ENCODE measurements at regions not wholly inside any gene's neighbourhood (a gene's known extent, or its start where the extent isn't known, plus 50 kb on each side); places are given as distances from the start of the nearest gene placed in this dataset.

GRCh38 chr2:7145707-7146106 is 228.5 kb downstream of the RNF144A start:
- H3K4me2 ChIP-seq, result no peak overlapping the region

DNA sequence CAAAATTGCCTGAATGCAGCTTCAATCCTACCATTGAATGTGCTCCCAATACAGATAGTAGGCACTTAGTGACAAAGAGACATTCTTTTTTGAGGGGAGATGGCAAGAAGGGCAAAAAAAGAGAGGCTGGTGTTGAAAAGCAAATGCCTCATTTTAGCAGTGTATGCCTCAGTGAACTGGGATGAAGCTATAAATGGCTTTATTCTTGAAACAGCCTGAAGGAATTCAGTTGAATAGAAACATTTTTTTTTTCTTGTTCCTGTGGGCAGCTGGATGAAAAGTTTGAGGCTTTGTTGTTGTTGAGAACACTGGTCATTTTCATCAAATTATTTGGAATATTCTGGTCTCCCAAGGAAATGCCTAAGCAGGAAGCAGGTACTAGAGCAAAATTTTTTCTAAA is 228.9 kb downstream of the RNF144A start:
- Histone ChIP-seq H3K4me2 (no peak overlapping the region), H3K4me3 (no peak overlapping the region), H3K27ac (no peak overlapping the region), H3K9me3 (peaks cover 17% of the 10 kb centered on the region), H3K4me1 (no peaks in the 10 kb centered on the region)
- no peak for DNase-seq (ENCODE audit: low read depth in 1 of 2, low spot score in 1 of 2)
- FAIRE-seq, result no peak
- CTCF ChIA-PET, result no interaction called here
- POLR2A ChIA-PET, result no interaction called here
- TF ChIP-seq E2F6 (IDR thresholded peaks at IDR 0.05; ENCODE audit: borderline replicate concordance, low read depth) (no peak), HDAC2 (IDR thresholded peaks at IDR 0.05) (no peak), GATA3 (IDR thresholded peaks at IDR 0.05; ENCODE audit: borderline replicate concordance) (no peak), TFCP2L1 (CRISPR knock-in tag; IDR thresholded peaks at IDR 0.05) (no peak), CBX2 (IDR thresholded peaks at IDR 0.05; ENCODE audit: borderline replicate concordance, low read depth) (no peak)
- TF ChIP-seq, protein P1, sequence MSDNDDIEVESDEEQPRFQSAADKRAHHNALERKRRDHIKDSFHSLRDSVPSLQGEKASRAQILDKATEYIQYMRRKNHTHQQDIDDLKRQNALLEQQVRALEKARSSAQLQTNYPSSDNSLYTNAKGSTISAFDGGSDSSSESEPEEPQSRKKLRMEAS (IDR thresholded peaks at IDR 0.05), result no peak
- ATAC-seq, result no peak

More at GRCh38 chr2:7145707-7146106, 228.5 kb downstream of the RNF144A start:
- Histone ChIP-seq H3K4me1 (no peaks in the 10 kb centered on the region), H3K27ac (no peak overlapping the region), H3K4me3 (no peak overlapping the region), H3K9me3 (peaks cover 17% of the 10 kb centered on the region)
- POLR2A ChIA-PET, result no interaction called here
- FAIRE-seq (no peak), ATAC-seq (no peak), DNase-seq (ENCODE audit: low read depth in 1 of 2, low spot score in 1 of 2) (no peak)
- TF ChIP-seq KDM1A (IDR thresholded peaks at IDR 0.05; ENCODE audit: low read depth), result no peak
- no peak for TF ChIP-seq ZC3H11A (IDR thresholded peaks at IDR 0.05)
- no peak for TF ChIP-seq NR3C1 (IDR thresholded peaks at IDR 0.05)
- TF ChIP-seq, protein P1 (IDR thresholded peaks at IDR 0.05), result no peak
- TF ChIP-seq ATOH8 (CRISPR knock-in tag; IDR thresholded peaks at IDR 0.05; ENCODE audit: low read depth), result no peak
- TF ChIP-seq SMC3 (IDR thresholded peaks at IDR 0.05), result no peak
- TF ChIP-seq PHF8 (IDR thresholded peaks at IDR 0.05; ENCODE audit: borderline replicate concordance, low read depth), result no peak
- TF ChIP-seq, protein P2, sequence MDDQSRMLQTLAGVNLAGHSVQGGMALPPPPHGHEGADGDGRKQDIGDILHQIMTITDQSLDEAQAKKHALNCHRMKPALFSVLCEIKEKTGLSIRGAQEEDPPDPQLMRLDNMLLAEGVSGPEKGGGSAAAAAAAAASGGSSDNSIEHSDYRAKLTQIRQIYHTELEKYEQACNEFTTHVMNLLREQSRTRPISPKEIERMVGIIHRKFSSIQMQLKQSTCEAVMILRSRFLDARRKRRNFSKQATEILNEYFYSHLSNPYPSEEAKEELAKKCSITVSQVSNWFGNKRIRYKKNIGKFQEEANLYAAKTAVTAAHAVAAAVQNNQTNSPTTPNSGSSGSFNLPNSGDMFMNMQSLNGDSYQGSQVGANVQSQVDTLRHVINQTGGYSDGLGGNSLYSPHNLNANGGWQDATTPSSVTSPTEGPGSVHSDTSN (IDR thresholded peaks at IDR 0.05), result no peak
- no peak for TF ChIP-seq HOXB13 (CRISPR knock-in tag; IDR thresholded peaks at IDR 0.05; ENCODE audit: low read depth)
- TF ChIP-seq EHF (CRISPR knock-in tag; IDR thresholded peaks at IDR 0.05), result no peak
- CTCF ChIA-PET, result no interaction called here

GRCh38 chr2:7154656-7155055 is 237.4 kb downstream of the RNF144A start:
- CTCF ChIA-PET, result interaction anchor here (1.0 to 1.6 kb wide), 2 partner anchors 14 to 48 kb away, joined by 3 to 5 read pairs; no protein-coding TSS in a partner anchor
- ATAC-seq (no peak), DNase-seq (ENCODE audit: low read depth in 1 of 2, low spot score in 1 of 2) (no peak), FAIRE-seq (no peak)
- POLR2A ChIA-PET, result no interaction called here
- no peak overlapping the region for H3K4me3 ChIP-seq
- H3K4me2 ChIP-seq, result no peak overlapping the region
- peaks cover 3% of the 10 kb centered on the region; the same call in 1 of the 3 replicates for H3K9me3 ChIP-seq
- no peaks in the 10 kb centered on the region for H3K4me1 ChIP-seq
- no peak overlapping the region for H3K27ac ChIP-seq
- WGBS (ENCODE audit: missing lambda C conversion rate), result 13% methylated on average over 1 of the region's 1 CpG
- TF ChIP-seq NR3C1 (IDR thresholded peaks at IDR 0.05), result no peak
- no peak for TF ChIP-seq ZNF302 (CRISPR knock-in tag; IDR thresholded peaks at IDR 0.05)
- TF ChIP-seq ESRRA (IDR thresholded peaks at IDR 0.05; ENCODE audit: borderline replicate concordance, low read length), result no peak
- no peak for TF ChIP-seq JUNB (IDR thresholded peaks at IDR 0.05)
- TF ChIP-seq RARB (CRISPR knock-in tag; IDR thresholded peaks at IDR 0.05), result no peak

DNA sequence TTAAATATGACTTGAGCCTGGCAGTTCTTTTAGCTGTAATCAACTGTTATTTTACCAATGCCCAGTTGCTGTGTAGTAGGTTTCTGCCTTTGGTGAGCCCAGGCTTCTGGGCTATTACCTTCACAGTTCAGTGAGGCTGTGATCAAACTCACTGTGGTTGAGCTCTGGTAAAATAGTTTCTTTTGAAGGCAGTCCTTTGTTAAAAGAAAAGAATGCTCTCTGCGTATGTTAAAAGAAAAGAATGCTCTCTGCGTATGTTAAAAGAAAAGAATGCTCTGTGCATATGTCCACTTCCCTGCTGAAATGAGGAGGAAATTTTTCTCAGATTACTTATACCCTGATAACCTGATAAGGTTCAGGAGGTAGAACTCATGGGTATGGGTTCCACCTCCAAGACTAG is 244.3 kb downstream of the RNF144A start:
- POLR2A ChIA-PET, result no interaction called here

More for the DNA sequence above, 244.3 kb downstream of the RNF144A start:
- FAIRE-seq (no peak), ATAC-seq (no peak), DNase-seq (ENCODE audit: low read depth in 1 of 2, low spot score in 1 of 2) (no peak)
- no peaks in the 10 kb centered on the region for H3K4me1 ChIP-seq
- TF ChIP-seq CHD4 (IDR thresholded peaks at IDR 0.05; ENCODE audit: borderline replicate concordance), result no peak
- no peak for TF ChIP-seq JUNB (IDR thresholded peaks at IDR 0.05)
- no peak for TF ChIP-seq NFE2L2 (conservative IDR thresholded peaks at IDR 0.05; ENCODE audit: low read length)
- no peak for TF ChIP-seq CBX2 (IDR thresholded peaks at IDR 0.05; ENCODE audit: borderline replicate concordance, low read depth)
- no peak for TF ChIP-seq FOXS1 (CRISPR knock-in tag; IDR thresholded peaks at IDR 0.05)
- no peak for TF ChIP-seq EP300 (IDR thresholded peaks at IDR 0.05)
- TF ChIP-seq TFCP2L1 (CRISPR knock-in tag; IDR thresholded peaks at IDR 0.05), result no peak
- no peak for TF ChIP-seq NPAS2 (CRISPR knock-in tag; IDR thresholded peaks at IDR 0.05; ENCODE audit: borderline replicate concordance)
- no peak for TF ChIP-seq SREBF2 (IDR thresholded peaks at IDR 0.05)
- TF ChIP-seq RNF2 (IDR thresholded peaks at IDR 0.05; ENCODE audit: borderline replicate concordance, low read depth), result no peak
- TF ChIP-seq, protein P1 (IDR thresholded peaks at IDR 0.05), result no peak
- TF ChIP-seq KDM1A (IDR thresholded peaks at IDR 0.05; ENCODE audit: low read depth), result no peak
- no peak for TF ChIP-seq POLR2A (IDR thresholded peaks at IDR 0.05; ENCODE audit: low read length)
- CTCF ChIA-PET, result no interaction called here
- WGBS (ENCODE audit: missing lambda C conversion rate), result 76% methylated on average over 2 of the region's 2 CpGs
- H3K27ac ChIP-seq, result no peak overlapping the region
- no peak overlapping the region for H3K4me2 ChIP-seq
- H3K4me3 ChIP-seq, result no peak overlapping the region
- H3K9me3 ChIP-seq, result no peaks in the 10 kb centered on the region
